Pancreas (tissue), 10 donors: ENCODE measurements at regions not wholly inside any gene's neighbourhood (a gene's known extent, or its start where the extent isn't known, plus 50 kb on each side); places are given as distances from the start of the nearest gene placed in this dataset.
"Not testable (repeated sequence)": the region's sequence is repeated elsewhere in the genome, so short reads cannot be mapped to it uniquely, and the experiment has no call there.

Experiments used
- ATAC-seq, 4 donors: fragments of 200-7000 bp; cut with Tn5 transposase; one replicate each; pipeline versions ENCODE4 v1.8.0 to v1.9.1; 2020; ENCODE audit warnings: mild to moderate bottlenecking in 4 of 4, moderate library complexity in 4 of 4
- DNase-seq, 6 donors: peaks; one replicate each; pipeline ENCODE4 v3.0.0-alpha.2; 2020
- FAIRE-seq: peaks from 2 replicates; lab custom pipeline; 2012; peaks lifted over from hg19 to GRCh38; lab: Jason Lieb, UNC
- H3K27ac ChIP-seq, 4 donors: fragments of 200-600 bp; sonication (generic); 1 replicate in 3 of 4; 2 replicates in 1 of 4; pipeline versions ENCODE4 v1.5.0 to v1.8.0; 2020
- H3K27me3 ChIP-seq, 4 donors: fragments of 200-600 bp; one replicate each; pipeline ENCODE4 v1.8.0; 2021
- H3K36me3 ChIP-seq, 3 donors: fragments of 200-600 bp; sonication (generic) in 1 of 3; one replicate each; pipeline versions ENCODE4 v1.5.0 to v1.8.0; 2020 to 2021
- H3K4me1 ChIP-seq, 3 donors: fragments of 200-600 bp; one replicate each; pipeline ENCODE4 v1.8.0; 2021
- H3K4me3 ChIP-seq, 4 donors: fragments of 200-600 bp; sonication (generic) in 2 of 4; one replicate each; pipeline versions ENCODE4 v1.5.0 to v1.8.0; 2020 to 2021
- H3K9me3 ChIP-seq, 4 donors: fragments of 200-600 bp; one replicate each; pipeline ENCODE4 v1.8.0; 2021
- CTCF ChIP-seq, 4 donors: fragments of 200-600 bp; sonication (generic) in 3 of 4; IDR thresholded peaks; one replicate each; pipeline versions ENCODE4 v1.5.0 to v1.8.0; 2021; ENCODE audit warnings: antibody characterized with exemption in 4 of 4
- WGBS, 2 donors: extraction: QIAGEN DNeasy Blood & Tissue Kit; methylation state at CpG; one replicate each; pipeline ENCODE4 v1.1.7; 2013; 5-methylcytosine and 5-hydroxymethylcytosine counted together
- intact Hi-C, 3 donors: fragments of 100-400 bp; cut with DNase I; formaldehyde crosslinking; loops; one replicate each; pipeline versions ENCODE4 v1.11.1 to v1.14.2; 2022
- donor health status: healthy with polysubstance abuse.
- donor health status: DM: no; HTN: no; CAD: no; lungs with moderate emphysema.
- donor health status: DM: no; HTN: no; CAD: no.
- donor health status: control.
- donor health status: control.
- donor health status: Bipolar disorder and iron deficiency.
- donor health status: DM: yes; HTN: yes; CAD: no.
- donor health status: DM: no; HTN: no; CAD: no.
- donor health status: DM: no; HTN: no; CAD: no.
- donor health status: DM: yes; HTN: yes; CAD: no.

DNA sequence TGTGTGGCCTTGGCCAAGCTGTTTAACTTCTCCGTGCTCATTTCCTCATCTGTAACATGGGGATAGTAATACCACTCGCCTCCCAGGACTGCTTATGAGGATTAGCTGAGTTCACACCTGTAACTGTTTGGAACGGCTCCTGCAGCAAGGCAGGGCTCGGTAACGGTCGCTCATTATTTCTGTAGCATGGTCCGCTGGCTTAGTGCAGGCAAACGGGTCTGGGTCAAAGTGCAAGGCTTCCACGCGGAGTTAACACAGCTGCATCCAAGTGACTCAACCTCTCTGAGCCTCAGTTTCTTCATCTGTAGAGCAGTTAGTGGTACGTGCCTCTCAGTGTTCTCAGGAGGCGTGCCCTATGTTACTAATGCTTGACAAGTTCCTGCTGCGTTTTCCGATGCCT is 94.3 kb upstream of the YWHAQ start:
- intact Hi-C loops, result no loop called here
- H3K4me3 ChIP-seq, result no peak overlapping the region
- DNase-seq (no peak), ATAC-seq (no peak), FAIRE-seq (no peak)
- no peaks in the 10 kb centered on the region for H3K9me3 ChIP-seq
- H3K27ac ChIP-seq, result no peak overlapping the region
- no peak for TF ChIP-seq CTCF (IDR thresholded peaks at IDR 0.05)
- H3K27me3 ChIP-seq, result no peaks in the 10 kb centered on the region
- no peaks in the 10 kb centered on the region for H3K36me3 ChIP-seq
- 82 to 87% methylated on average over 14 of the region's 14 CpGs for WGBS, 2 donors
- H3K4me1 ChIP-seq, result no peaks in the 10 kb centered on the region

- H3K4me3 ChIP-seq, H3K27ac ChIP-seq, H3K27me3 ChIP-seq, H3K4me1 ChIP-seq, DNase-seq, H3K9me3 ChIP-seq, ATAC-seq, H3K36me3 ChIP-seq, intact Hi-C loops, FAIRE-seq: not testable (repeated sequence)
- 85 to 93% methylated on average over 3 of the region's 3 CpGs for WGBS, 2 donors
Measured at GRCh38 chr2:9726016-9726415, 95.2 kb upstream of the YWHAQ start.

GRCh38 chr2:9730523-9730922 is 99.7 kb upstream of the YWHAQ start:
- WGBS, 2 donors, result 64 to 65% methylated on average over 4 of the region's 4 CpGs

DNA sequence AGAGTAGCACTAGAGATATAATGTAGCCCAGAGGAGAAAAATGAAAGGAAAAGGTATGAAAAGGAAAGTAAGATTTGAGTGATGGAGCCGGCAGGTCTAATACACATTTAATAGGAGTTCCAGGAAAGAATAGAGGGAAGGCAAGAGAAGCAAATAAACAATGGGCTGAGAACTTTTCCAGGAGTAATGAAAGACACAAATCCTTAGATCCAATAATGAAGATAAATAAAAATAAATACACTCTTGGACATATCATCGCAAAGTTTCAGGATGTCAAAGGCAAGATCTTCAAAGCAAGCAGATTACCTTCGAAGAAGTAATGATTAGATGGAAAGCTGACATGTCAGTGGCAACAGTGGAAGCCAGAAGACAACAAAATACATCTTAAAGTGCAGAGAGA is 102.0 kb upstream of the YWHAQ start:
- TF ChIP-seq CTCF (IDR thresholded peaks at IDR 0.05), result no peak
- intact Hi-C loops, result no loop called here

More at GRCh38 chr2:9730523-9730922, 99.7 kb upstream of the YWHAQ start:
- H3K4me1 ChIP-seq, H3K27me3 ChIP-seq, FAIRE-seq, H3K36me3 ChIP-seq, ATAC-seq, H3K9me3 ChIP-seq, H3K27ac ChIP-seq, H3K4me3 ChIP-seq, intact Hi-C loops, DNase-seq: not testable (repeated sequence)

DNA sequence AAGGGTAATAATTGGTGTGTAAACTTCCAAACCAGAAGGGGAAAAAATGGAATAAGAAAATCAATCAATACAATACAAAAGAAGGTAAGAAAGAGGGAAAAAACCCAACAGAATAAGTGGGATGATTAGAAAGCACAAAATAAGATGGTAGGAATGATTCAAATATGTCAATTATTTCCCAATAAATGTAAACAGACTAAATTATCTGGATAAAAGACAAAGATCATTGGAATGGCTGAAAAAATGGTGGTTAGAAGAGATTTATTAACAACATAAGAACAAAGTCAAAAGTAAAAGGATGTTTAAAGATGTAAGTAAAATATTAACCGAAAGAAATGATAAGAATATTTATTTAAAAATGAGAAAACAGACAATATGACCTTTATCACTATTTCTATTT is 103.5 kb upstream of the YWHAQ start:
- H3K27me3 ChIP-seq, result no peaks in the 10 kb centered on the region
- 29 to 34% methylated on average over 1 of the region's 1 CpG for WGBS, 2 donors
- FAIRE-seq (no peak), DNase-seq (no peak), ATAC-seq (no peak)
- intact Hi-C loops, result no loop called here
- no peaks in the 10 kb centered on the region for H3K9me3 ChIP-seq
- TF ChIP-seq CTCF (IDR thresholded peaks at IDR 0.05), result no peak
- no peak overlapping the region for H3K27ac ChIP-seq
- no peaks in the 10 kb centered on the region for H3K36me3 ChIP-seq
- no peaks in the 10 kb centered on the region for H3K4me1 ChIP-seq
- H3K4me3 ChIP-seq, result no peak overlapping the region

More for the DNA sequence above, 102.0 kb upstream of the YWHAQ start:
- ATAC-seq (no peak), DNase-seq (no peak), FAIRE-seq (no peak)
- H3K9me3 ChIP-seq, result no peaks in the 10 kb centered on the region
- 87 to 95% methylated on average over 3 of the region's 3 CpGs for WGBS, 2 donors
- H3K27me3 ChIP-seq, result no peaks in the 10 kb centered on the region
- H3K4me3 ChIP-seq, result no peak overlapping the region
- no peaks in the 10 kb centered on the region for H3K4me1 ChIP-seq
- no peaks in the 10 kb centered on the region for H3K36me3 ChIP-seq
- H3K27ac ChIP-seq, result no peak overlapping the region

DNA sequence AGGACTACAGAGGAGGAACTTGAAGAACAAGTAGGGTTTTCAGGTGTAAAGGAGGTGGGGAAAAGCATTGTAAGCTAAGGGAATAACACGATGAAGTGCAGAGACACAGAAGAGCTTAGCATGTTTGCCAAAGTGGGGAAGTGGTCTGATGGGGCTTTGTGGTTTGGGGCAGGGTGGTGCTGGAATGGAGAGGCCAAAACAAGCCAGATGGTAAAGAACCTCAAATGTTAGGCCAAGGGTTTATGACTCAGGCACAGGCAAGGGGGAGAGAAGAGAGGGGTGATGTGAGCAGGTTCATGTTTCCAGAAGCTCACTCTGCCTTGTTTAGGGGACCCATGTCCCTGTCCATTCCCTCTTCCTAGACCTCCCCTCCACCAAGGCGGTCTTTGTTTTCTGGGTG is 104.5 kb upstream of the YWHAQ start:
- ATAC-seq (no peak), FAIRE-seq (no peak), DNase-seq (no peak)
- Histone ChIP-seq H3K4me3 (no peak overlapping the region), H3K27me3 (no peaks in the 10 kb centered on the region), H3K9me3 (no peaks in the 10 kb centered on the region), H3K4me1 (no peaks in the 10 kb centered on the region), H3K27ac (no peak overlapping the region), H3K36me3 (no peaks in the 10 kb centered on the region)
- TF ChIP-seq CTCF (IDR thresholded peaks at IDR 0.05), result no peak
- intact Hi-C loops, result no loop called here
- 91 to 94% methylated on average over 2 of the region's 2 CpGs for WGBS, 2 donors
